ENCODE measurements at regions not wholly inside any gene's neighbourhood (a gene's known extent, or its start where the extent isn't known, plus 50 kb on each side); places are given as distances from the start of the nearest gene placed in this dataset.

DNA sequence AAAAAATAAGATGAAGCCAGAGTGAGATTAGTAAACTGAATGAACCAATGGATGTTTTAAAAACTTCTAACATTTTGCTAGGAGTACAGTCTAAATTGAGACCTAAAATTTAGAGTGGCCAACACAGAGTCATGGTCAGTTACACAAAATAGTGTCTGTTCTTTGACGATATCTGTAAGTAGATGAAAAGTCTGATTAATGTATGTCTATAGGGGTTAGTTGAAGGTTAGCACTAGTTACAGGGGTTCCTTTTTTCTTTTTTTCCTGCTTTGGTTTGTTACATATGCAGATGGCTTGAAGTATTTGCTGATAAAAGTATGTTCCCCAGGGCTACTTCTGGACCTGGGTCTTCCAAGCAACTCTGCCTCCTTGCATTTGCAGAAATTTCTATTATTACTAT, 90.1 kb upstream of the MTPN start:
- DNase-seq (no peak), ATAC-seq (replicated peaks) (no peak)
- Mint-ChIP-seq H3K4me1 (ENCODE audit: low read depth in 2 of 2) (no peaks in the 10 kb centered on the region), H3K36me3 (ENCODE audit: insufficient read depth) (no peaks in the 10 kb centered on the region), H3K4me3 (no peak overlapping the region), H3K27me3 (no peaks in the 10 kb centered on the region), H3K27ac (no peak overlapping the region), H3K9me3 (no peaks in the 10 kb centered on the region)

- DNase-seq (no peak), ATAC-seq (replicated peaks) (no peak)
- no peaks in the 10 kb centered on the region for H3K4me1 Mint-ChIP-seq (ENCODE audit: low read depth in 2 of 2)
- no peak overlapping the region for H3K27ac Mint-ChIP-seq
- H3K9me3 Mint-ChIP-seq, result no peaks in the 10 kb centered on the region
- H3K4me3 Mint-ChIP-seq, result no peak overlapping the region
- H3K27me3 Mint-ChIP-seq, result no peaks in the 10 kb centered on the region
- H3K36me3 Mint-ChIP-seq (ENCODE audit: insufficient read depth), result no peaks in the 10 kb centered on the region
Observed at GRCh38 chr7:136066304-136067143, 89.4 kb upstream of the MTPN start.

DNA sequence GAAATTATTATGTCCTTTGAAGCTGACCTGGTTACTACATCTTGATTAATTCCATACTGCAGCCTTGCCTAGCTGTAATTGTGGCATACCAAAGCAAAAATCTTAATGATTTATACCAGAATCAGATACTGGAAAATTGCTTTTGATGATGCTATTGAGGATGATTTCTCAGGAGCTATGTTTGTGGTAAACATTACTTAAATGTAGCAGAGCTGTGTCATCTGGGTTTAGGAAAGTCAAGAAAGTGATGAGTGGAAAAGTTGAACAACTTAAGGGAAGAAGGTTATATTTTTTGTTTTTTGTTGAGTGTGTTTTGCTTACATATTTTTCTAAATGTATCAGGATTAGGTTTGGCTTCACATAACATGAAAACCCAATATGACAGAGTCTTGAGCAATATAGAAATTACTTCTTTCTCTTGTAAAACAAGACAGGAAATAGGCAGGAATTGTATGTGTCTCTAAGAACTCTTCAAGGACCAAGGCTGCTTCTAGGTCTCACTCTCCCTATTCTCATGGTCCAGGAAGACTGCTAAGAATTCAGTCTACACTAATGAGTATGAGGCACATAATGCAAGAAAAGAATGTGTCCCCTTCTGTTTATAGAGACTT, 87.6 kb upstream of the MTPN start:
- Mint-ChIP-seq H3K36me3 (ENCODE audit: insufficient read depth) (no peaks in the 10 kb centered on the region), H3K27ac (no peak overlapping the region), H3K9me3 (no peaks in the 10 kb centered on the region), H3K4me3 (no peak overlapping the region), H3K4me1 (ENCODE audit: low read depth in 2 of 2) (no peaks in the 10 kb centered on the region), H3K27me3 (no peaks in the 10 kb centered on the region)
- ATAC-seq (replicated peaks), result no peak
- no peak for DNase-seq

GRCh38 chr7:136064081-136064480, 86.9 kb upstream of the MTPN start:
- Mint-ChIP-seq H3K4me1 (ENCODE audit: low read depth in 2 of 2) (no peaks in the 10 kb centered on the region), H3K27me3 (no peaks in the 10 kb centered on the region), H3K27ac (no peak overlapping the region), H3K4me3 (no peak overlapping the region), H3K9me3 (no peaks in the 10 kb centered on the region), H3K36me3 (ENCODE audit: insufficient read depth) (no peaks in the 10 kb centered on the region)
- ATAC-seq (replicated peaks) (no peak), DNase-seq (no peak)

DNA sequence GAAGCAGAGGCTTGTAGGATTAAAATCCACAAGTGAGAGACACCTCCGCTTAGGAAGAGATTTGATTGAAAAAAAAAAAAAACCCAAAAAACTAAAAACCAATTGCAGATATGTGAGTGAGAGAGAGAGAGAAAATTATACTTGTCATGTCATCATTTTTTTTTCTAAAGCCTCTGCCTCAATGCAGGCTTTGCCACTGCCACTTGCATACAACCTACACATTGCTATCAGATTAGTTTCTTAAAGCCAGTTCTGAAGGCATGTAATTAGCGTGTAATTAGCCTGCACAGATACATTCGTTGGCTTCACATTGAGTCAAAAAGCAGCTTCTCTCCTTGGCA, 86.1 kb upstream of the MTPN start:
- H3K36me3 Mint-ChIP-seq (ENCODE audit: insufficient read depth), result no peaks in the 10 kb centered on the region
- no peak overlapping the region for H3K4me3 Mint-ChIP-seq
- ATAC-seq (replicated peaks) (no peak), DNase-seq (no peak)
- H3K4me1 Mint-ChIP-seq (ENCODE audit: low read depth in 2 of 2), result no peaks in the 10 kb centered on the region
- no peak overlapping the region for H3K27ac Mint-ChIP-seq
- H3K27me3 Mint-ChIP-seq, result no peaks in the 10 kb centered on the region
- H3K9me3 Mint-ChIP-seq, result no peaks in the 10 kb centered on the region

DNA sequence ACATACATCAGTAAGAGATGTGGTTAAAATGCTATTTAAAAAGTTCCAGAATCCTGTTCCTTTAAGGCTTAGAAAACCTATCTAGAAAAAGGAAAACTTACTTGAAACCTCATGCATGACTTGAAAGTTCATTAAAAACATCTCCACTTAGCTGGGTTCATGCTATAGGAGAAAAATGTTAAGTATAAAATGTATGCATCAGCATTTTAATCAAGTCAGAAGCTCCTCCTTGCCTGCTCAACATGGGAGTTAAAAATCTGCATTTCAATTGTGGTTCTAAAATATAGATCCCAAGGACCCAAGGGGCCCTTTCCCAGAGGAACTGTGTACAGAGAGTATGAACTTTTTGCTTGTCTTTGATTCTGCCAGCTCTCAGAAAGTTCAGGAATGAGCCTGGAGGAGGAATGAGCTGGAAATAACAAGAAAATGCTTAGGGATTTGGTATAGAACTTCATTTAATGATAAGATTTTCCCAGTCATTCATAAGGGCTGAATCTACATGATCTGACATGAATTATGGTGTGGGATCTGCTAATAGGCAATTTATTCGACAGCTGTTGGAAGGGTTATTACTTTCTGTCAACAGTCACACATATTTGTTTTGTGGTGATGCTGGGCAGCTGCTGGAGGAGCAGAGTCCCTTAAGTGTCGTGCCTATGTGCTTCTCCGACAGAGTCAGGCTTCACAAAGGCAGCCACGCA, 85.6 kb upstream of the MTPN start:
- H3K4me1 Mint-ChIP-seq (ENCODE audit: low read depth in 2 of 2), result no peaks in the 10 kb centered on the region
- no peak overlapping the region for H3K27ac Mint-ChIP-seq
- DNase-seq (no peak), ATAC-seq (replicated peaks) (no peak)
- no peak overlapping the region for H3K4me3 Mint-ChIP-seq
- H3K27me3 Mint-ChIP-seq, result no peaks in the 10 kb centered on the region
- H3K9me3 Mint-ChIP-seq, result no peaks in the 10 kb centered on the region
- H3K36me3 Mint-ChIP-seq (ENCODE audit: insufficient read depth), result no peaks in the 10 kb centered on the region

DNA sequence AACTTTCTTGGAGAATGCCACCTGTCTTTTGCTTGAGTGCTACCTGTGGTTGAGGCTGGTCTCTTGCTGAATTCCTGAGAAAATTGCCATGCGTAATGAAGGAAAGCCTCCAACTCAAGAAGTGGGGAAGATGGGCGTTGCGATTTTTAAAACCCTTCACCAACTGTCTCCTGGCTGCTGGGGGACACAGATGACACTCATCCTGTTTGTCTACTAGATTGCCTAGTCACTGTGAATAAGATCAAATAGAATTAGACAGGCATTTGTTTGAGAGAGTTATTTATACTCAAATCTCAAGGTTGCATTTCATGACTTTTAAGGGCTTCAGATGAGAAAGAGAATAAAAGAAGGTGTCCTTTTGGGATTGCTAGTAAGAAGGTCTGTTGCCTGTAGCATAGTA, 84.3 kb upstream of the MTPN start:
- Mint-ChIP-seq H3K9me3 (no peaks in the 10 kb centered on the region), H3K27me3 (no peaks in the 10 kb centered on the region), H3K4me1 (ENCODE audit: low read depth in 2 of 2) (no peaks in the 10 kb centered on the region)

GRCh38 chr7:136058546-136058945, 81.4 kb upstream of the MTPN start:
- no peak for ATAC-seq (replicated peaks)
- H3K4me1 Mint-ChIP-seq (ENCODE audit: low read depth in 2 of 2), result no peaks in the 10 kb centered on the region

More for the DNA sequence above, 84.3 kb upstream of the MTPN start:
- no peak for DNase-seq
- Mint-ChIP-seq H3K27ac (no peak overlapping the region), H3K4me3 (no peak overlapping the region), H3K36me3 (ENCODE audit: insufficient read depth) (no peaks in the 10 kb centered on the region)
- ATAC-seq (replicated peaks), result no peak

GRCh38 chr7:136057509-136057908, 80.3 kb upstream of the MTPN start:
- H3K9me3 Mint-ChIP-seq, result no peaks in the 10 kb centered on the region
- no peak overlapping the region for H3K4me3 Mint-ChIP-seq
- no peaks in the 10 kb centered on the region for H3K27me3 Mint-ChIP-seq
- peaks cover 0 to 3% of the 10 kb centered on the region in 2 donors for H3K4me1 Mint-ChIP-seq (ENCODE audit: low read depth in 2 of 2)
- ATAC-seq (replicated peaks) (no peak), DNase-seq (no peak)
- no peaks in the 10 kb centered on the region for H3K36me3 Mint-ChIP-seq (ENCODE audit: insufficient read depth)
- H3K27ac Mint-ChIP-seq, result no peak overlapping the region

More at GRCh38 chr7:136058546-136058945, 81.4 kb upstream of the MTPN start:
- H3K27ac Mint-ChIP-seq, result no peak overlapping the region
- H3K36me3 Mint-ChIP-seq (ENCODE audit: insufficient read depth), result no peaks in the 10 kb centered on the region
- no peaks in the 10 kb centered on the region for H3K9me3 Mint-ChIP-seq
- no peak overlapping the region for H3K4me3 Mint-ChIP-seq
- no peaks in the 10 kb centered on the region for H3K27me3 Mint-ChIP-seq
- DNase-seq, result no peak

DNA sequence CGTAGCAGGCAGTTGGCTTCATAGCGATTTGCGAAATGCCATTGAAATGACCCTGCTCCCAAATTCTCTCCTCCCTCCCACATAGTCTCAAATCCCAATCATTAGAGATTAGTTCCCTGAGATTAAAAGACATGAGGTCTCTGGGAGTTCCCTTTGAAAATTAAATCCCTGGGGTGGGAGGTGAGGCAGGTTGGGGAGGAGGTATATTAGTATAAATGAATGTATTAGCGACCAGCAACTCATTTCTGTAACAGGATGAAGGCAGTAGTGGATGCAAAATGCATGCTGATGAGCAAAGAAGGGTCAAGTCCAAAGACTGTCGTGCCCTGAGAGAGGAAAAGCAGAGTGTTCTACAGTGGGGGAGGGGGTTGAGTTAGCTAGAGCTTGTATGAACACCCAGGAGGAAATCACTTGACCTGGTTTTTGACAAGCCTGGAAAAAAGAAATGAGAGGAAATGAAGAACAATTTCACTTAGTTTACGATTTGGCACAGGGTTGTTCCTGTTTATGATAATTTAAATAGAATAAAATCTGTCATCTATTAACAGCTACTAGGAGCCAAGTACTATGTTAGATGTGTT, 79.6 kb upstream of the MTPN start:
- no peak for ATAC-seq (replicated peaks)

GRCh38 chr7:136055266-136055665, 78.1 kb upstream of the MTPN start:
- H3K27ac Mint-ChIP-seq, result no peak overlapping the region
- H3K9me3 Mint-ChIP-seq, result no peaks in the 10 kb centered on the region
- H3K27me3 Mint-ChIP-seq, result no peaks in the 10 kb centered on the region
- ATAC-seq (replicated peaks), result no peak
- DNase-seq, result no peak
- no peaks in the 10 kb centered on the region for H3K36me3 Mint-ChIP-seq (ENCODE audit: insufficient read depth)
- peaks cover 0 to 3% of the 10 kb centered on the region in 2 donors for H3K4me1 Mint-ChIP-seq (ENCODE audit: low read depth in 2 of 2)
- H3K4me3 Mint-ChIP-seq, result no peak overlapping the region

More for the DNA sequence above, 79.6 kb upstream of the MTPN start:
- no peaks in the 10 kb centered on the region for H3K36me3 Mint-ChIP-seq (ENCODE audit: insufficient read depth)
- no peak for DNase-seq
- no peaks in the 10 kb centered on the region for H3K9me3 Mint-ChIP-seq
- peaks cover 0 to 3% of the 10 kb centered on the region in 2 donors for H3K4me1 Mint-ChIP-seq (ENCODE audit: low read depth in 2 of 2)
- no peak overlapping the region for H3K27ac Mint-ChIP-seq
- H3K4me3 Mint-ChIP-seq, result no peak overlapping the region
- no peaks in the 10 kb centered on the region for H3K27me3 Mint-ChIP-seq

GRCh38 chr7:136053689-136054485, 76.7 kb upstream of the MTPN start:
- DNase-seq (no peak), ATAC-seq (replicated peaks) (no peak)
- Mint-ChIP-seq H3K27me3 (no peaks in the 10 kb centered on the region), H3K27ac (no peak overlapping the region), H3K9me3 (no peaks in the 10 kb centered on the region), H3K4me3 (no peak overlapping the region), H3K4me1 (ENCODE audit: low read depth in 2 of 2) (peaks cover 3 to 4% of the 10 kb centered on the region in 2 donors), H3K36me3 (ENCODE audit: insufficient read depth) (peaks cover 3% of the 10 kb centered on the region)
